ENCODE measurements at regions not wholly inside any gene's neighbourhood (a gene's known extent, or its start where the extent isn't known, plus 50 kb on each side); places are given as distances from the start of the nearest gene placed in this dataset.

GRCh38 chr11:113595810-113596594 lies 110.1 kb downstream of the TMPRSS5 start:
- TF ChIP-seq ZZZ3 (IDR thresholded peaks at IDR 0.05) (no peak), PKNOX1 (IDR thresholded peaks at IDR 0.05) (no peak), RAD51 (IDR thresholded peaks at IDR 0.05; ENCODE audit: borderline replicate concordance, low read depth) (no peak), KDM1A (IDR thresholded peaks at IDR 0.05) (no peak), E2F8 (IDR thresholded peaks at IDR 0.05; ENCODE audit: low read depth, partially characterized antibody) (no peak), HMG20A (CRISPR knock-in tag; conservative IDR thresholded peaks at IDR 0.05) (no peak), ZNF384 (IDR thresholded peaks at IDR 0.05; ENCODE audit: low read depth, low read length) (no peak), COPS2 (conservative IDR thresholded peaks at IDR 0.05) (no peak), CHCHD3 (CRISPR knock-in tag; IDR thresholded peaks at IDR 0.05) (no peak), CBX3 (IDR thresholded peaks at IDR 0.05; ENCODE audit: borderline replicate concordance in 1 of 2, low read length in 2 of 2) (no peak), RNF2 (IDR thresholded peaks at IDR 0.05) (no peak), CBX5 (IDR thresholded peaks at IDR 0.05; ENCODE audit: borderline replicate concordance, low read depth) (no peak)

Measured in K562 (cell line).